ENCODE measurements at regions not wholly inside any gene's neighbourhood (a gene's known extent, or its start where the extent isn't known, plus 50 kb on each side); places are given as distances from the start of the nearest gene placed in this dataset.

GRCh38 chr16:86087011-86087895 lies 188.3 kb downstream of the IRF8 start:
- TF ChIP-seq POLR2AphosphoS5 (IDR thresholded peaks at IDR 0.05): no peak
- no peak for TF ChIP-seq POLR2A (IDR thresholded peaks at IDR 0.05)
- no peak for TF ChIP-seq CTCF (IDR thresholded peaks at IDR 0.05)
- TF ChIP-seq EP300 (IDR thresholded peaks at IDR 0.05): no peak
